CD4-positive, alpha-beta T cell (primary cell): ENCODE measurements at regions not wholly inside any gene's neighbourhood (a gene's known extent, or its start where the extent isn't known, plus 50 kb on each side); places are given as distances from the start of the nearest gene placed in this dataset.

Experiments used
- ATAC-seq: fragments of 200-7000 bp; cut with Tn5 transposase; one replicate; pipeline ENCODE4 v1.10.0; 2022; ENCODE audit warnings: mild to moderate bottlenecking; ENCODE audit not compliant: poor library complexity
- CTCF ChIA-PET: fragments of 350-600 bp; sonication (Branson Sonifier 250); formaldehyde crosslinking; loops from one replicate; lab custom pipeline; 2021; ENCODE audit warnings: antibody characterized with exemption, inconsistent platforms; lab: Charles Lee
- POLR2A ChIA-PET: fragments of 350-600 bp; sonication (Branson Sonifier 250); formaldehyde crosslinking; loops from one replicate; lab custom pipeline; 2021; ENCODE audit warnings: antibody characterized with exemption, inconsistent platforms; lab: Charles Lee
- DNase-seq, 14 experiments: peaks; one replicate each; pipeline ENCODE4 v3.0.0-alpha.2; 2013 to 2020; ENCODE audit warnings: mixed read lengths in 2 of 14
- H3K27ac ChIP-seq, 2 donors: one replicate each; pipeline versions ENCODE4 v1.5.1 to v1.7.0; 2013; ENCODE audit warnings: low read length in 2 of 2, low read depth in 1 of 2, mild to moderate bottlenecking in 1 of 2
- H3K27me3 ChIP-seq, 2 experiments: 1 replicate in 1 of 2; 2 replicates in 1 of 2; pipeline versions ENCODE4 v1.6.1 to v1.7.0; 2013; ENCODE audit warnings: low read length in 2 of 2, control low read depth in 1 of 2, mild to moderate bottlenecking in 1 of 2, moderate library complexity in 1 of 2; ENCODE audit not compliant: insufficient read depth in 2 of 2, control insufficient read depth in 1 of 2
- H3K36me3 ChIP-seq: one replicate; pipeline ENCODE4 v1.6.1; 2013; ENCODE audit warnings: low read length, control low read depth; ENCODE audit not compliant: insufficient read depth
- H3K4me1 ChIP-seq: one replicate; pipeline ENCODE4 v1.6.1; 2013; ENCODE audit warnings: low read length, control low read depth; ENCODE audit not compliant: insufficient read depth
- H3K4me3 ChIP-seq: one replicate; pipeline ENCODE4 v1.5.1; 2013; ENCODE audit warnings: mild to moderate bottlenecking, low read length, moderate library complexity
- H3K9me3 ChIP-seq, 2 experiments: 1 replicate in 1 of 2; 2 replicates in 1 of 2; pipeline versions ENCODE4 v1.6.1 to v1.7.0; 2013; ENCODE audit warnings: low read length in 2 of 2, mild to moderate bottlenecking in 2 of 2, control low read depth in 1 of 2, moderate library complexity in 1 of 2; ENCODE audit not compliant: control insufficient read depth in 1 of 2, insufficient read depth in 1 of 2
- H3K27ac Mint-ChIP-seq: one replicate; pipeline ENCODE4 v1.8.0; 2020; ENCODE audit warnings: mixed read lengths
- H3K27me3 Mint-ChIP-seq: one replicate; pipeline ENCODE4 v1.8.0; 2021; ENCODE audit warnings: mixed read lengths
- H3K36me3 Mint-ChIP-seq: one replicate; pipeline ENCODE4 v1.8.0; 2021; ENCODE audit warnings: low read depth, mixed read lengths
- H3K4me1 Mint-ChIP-seq: one replicate; pipeline ENCODE4 v1.8.0; 2021; ENCODE audit warnings: low read depth, mixed read lengths
- H3K4me3 Mint-ChIP-seq: one replicate; pipeline ENCODE4 v1.8.0; 2020; ENCODE audit warnings: mild to moderate bottlenecking, mixed read lengths
- H3K9me3 Mint-ChIP-seq: one replicate; pipeline ENCODE4 v1.8.0; 2020; ENCODE audit warnings: mixed read lengths
- CTCF ChIP-seq: fragments of 200-600 bp; IDR thresholded peaks from one replicate; pipeline ENCODE4 v1.8.0; 2022; ENCODE audit warnings: antibody characterized with exemption, mild to moderate bottlenecking
- intact Hi-C, 2 experiments: fragments of 100-400 bp; cut with DNase I in 1 of 2; cut with micrococcal nuclease in 1 of 2; formaldehyde crosslinking; loops; one replicate each; pipeline versions ENCODE4 v1.15.1 to v1.9.0; 2023 to 2025; cut with DNase I, micrococcal nuclease

- Histone ChIP-seq H3K4me1 (no peaks in the 10 kb centered on the region), H3K4me3 (no peak overlapping the region), H3K9me3 (no peaks in the 10 kb centered on the region), H3K27me3 (no peaks in the 10 kb centered on the region), H3K36me3 (no peaks in the 10 kb centered on the region), H3K27ac (no peak overlapping the region)
- peaks cover 11% of the 10 kb centered on the region for H3K9me3 Mint-ChIP-seq
- TF ChIP-seq CTCF: no peak
- no peaks in the 10 kb centered on the region for H3K36me3 Mint-ChIP-seq
- H3K27ac Mint-ChIP-seq: no peak overlapping the region
- no peaks in the 10 kb centered on the region for H3K4me1 Mint-ChIP-seq
- no peak for DNase-seq
- CTCF ChIA-PET: no interaction called here
- POLR2A ChIA-PET: no interaction called here
- H3K27me3 Mint-ChIP-seq: no peaks in the 10 kb centered on the region
- ATAC-seq: no peak
- intact Hi-C loops: no loop called here
- no peak overlapping the region for H3K4me3 Mint-ChIP-seq
Observed at GRCh38 chr4:45122406-45122805, 396.1 kb upstream of the GNPDA2 start.

DNA sequence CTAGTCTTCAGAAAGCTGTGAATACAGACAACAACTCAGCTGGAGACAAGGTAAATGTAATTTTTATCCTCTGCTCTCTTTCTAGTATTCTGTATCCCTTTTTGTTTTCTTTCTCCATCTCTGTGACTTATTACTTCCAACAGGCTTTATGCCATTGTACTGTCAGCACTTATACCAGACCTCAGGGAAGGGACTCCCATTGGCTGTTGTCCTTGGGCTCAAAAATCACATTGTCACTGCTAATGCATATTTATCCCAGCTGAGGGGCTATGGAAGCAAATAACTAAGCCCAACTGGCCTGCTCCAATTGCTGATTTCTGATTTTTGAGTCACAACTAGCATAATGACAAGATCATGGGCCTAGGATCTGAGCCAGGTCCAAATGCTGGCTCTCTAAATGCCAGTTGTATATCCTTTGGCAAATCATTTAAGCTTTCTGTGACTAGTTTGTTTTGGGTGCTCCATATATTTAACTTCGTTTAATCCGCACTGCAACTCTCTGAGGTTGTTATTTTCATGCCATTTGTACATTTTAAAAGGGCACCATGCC is 395.1 kb upstream of the GNPDA2 start:
- DNase-seq: no peak
- H3K9me3 ChIP-seq: no peaks in the 10 kb centered on the region
- H3K9me3 Mint-ChIP-seq: peaks cover 11% of the 10 kb centered on the region
- no peak overlapping the region for H3K4me3 Mint-ChIP-seq
- H3K27ac Mint-ChIP-seq: no peak overlapping the region
- ATAC-seq: no peak
- ChIA-PET CTCF (no interaction called here), POLR2A (no interaction called here)
- no peak for TF ChIP-seq CTCF
- intact Hi-C loops: no loop called here
- no peak overlapping the region for H3K4me3 ChIP-seq
- no peak overlapping the region for H3K27ac ChIP-seq
- no peaks in the 10 kb centered on the region for H3K27me3 Mint-ChIP-seq
- H3K36me3 Mint-ChIP-seq: no peaks in the 10 kb centered on the region
- no peaks in the 10 kb centered on the region for H3K4me1 Mint-ChIP-seq
- no peaks in the 10 kb centered on the region for H3K27me3 ChIP-seq
- H3K36me3 ChIP-seq: no peaks in the 10 kb centered on the region
- no peaks in the 10 kb centered on the region for H3K4me1 ChIP-seq

DNA sequence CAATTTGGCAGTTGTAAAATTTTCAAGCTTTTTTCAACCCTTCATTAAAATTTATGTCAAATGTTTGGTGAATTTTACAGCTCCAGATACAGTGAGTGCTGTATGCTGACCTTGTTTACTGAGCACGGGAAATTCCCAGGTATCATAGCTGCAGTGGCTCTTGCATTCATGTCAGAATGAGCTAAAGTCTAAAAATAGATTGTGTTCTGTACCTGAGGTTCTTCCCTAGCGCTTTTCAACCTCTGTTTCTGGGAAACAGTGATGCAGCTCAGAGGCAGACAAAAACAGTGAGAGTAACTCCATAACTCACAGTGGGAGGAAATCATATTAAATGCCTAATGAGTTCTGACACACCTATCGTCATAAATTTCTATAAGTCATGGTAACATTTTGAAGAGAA is 393.8 kb upstream of the GNPDA2 start:
- H3K9me3 Mint-ChIP-seq: peaks cover 13% of the 10 kb centered on the region
- Histone ChIP-seq H3K27ac (no peak overlapping the region), H3K9me3 (no peaks in the 10 kb centered on the region), H3K4me3 (no peak overlapping the region), H3K27me3 (no peaks in the 10 kb centered on the region), H3K4me1 (no peaks in the 10 kb centered on the region), H3K36me3 (no peaks in the 10 kb centered on the region)
- no peaks in the 10 kb centered on the region for H3K36me3 Mint-ChIP-seq
- CTCF ChIA-PET: no interaction called here
- DNase-seq: no peak
- no peak overlapping the region for H3K27ac Mint-ChIP-seq
- TF ChIP-seq CTCF: no peak
- POLR2A ChIA-PET: no interaction called here
- H3K4me1 Mint-ChIP-seq: no peaks in the 10 kb centered on the region
- no peaks in the 10 kb centered on the region for H3K27me3 Mint-ChIP-seq
- ATAC-seq: no peak
- intact Hi-C loops: no loop called here
- H3K4me3 Mint-ChIP-seq: no peak overlapping the region
